H1 (cell line): ENCODE measurements at regions not wholly inside any gene's neighbourhood (a gene's known extent, or its start where the extent isn't known, plus 50 kb on each side); places are given as distances from the start of the nearest gene placed in this dataset.

Experiments
- CTCF ChIA-PET: fragments of 300-600 bp; sonication (Branson Sonifier 250); formaldehyde crosslinking; loops from one replicate; lab custom pipeline; 2021; ENCODE audit not compliant: partially characterized antibody; lab: Charles Lee
- POLR2A ChIA-PET: fragments of 300-600 bp; sonication (Branson Sonifier 250); formaldehyde crosslinking; loops from one replicate; lab custom pipeline; 2021; ENCODE audit warnings: inconsistent platforms; ENCODE audit not compliant: partially characterized antibody; lab: Charles Lee
- DNase-seq, 2 experiments: peaks; one replicate each; pipeline versions ENCODE4 v3.0.0 to v3.0.0-alpha.2; 2010 to 2022; ENCODE audit warnings: low spot score in 2 of 2, low read depth in 1 of 2, mixed read lengths in 1 of 2
- FAIRE-seq: peaks from 2 replicates; lab custom pipeline; 2011; peaks lifted over from hg19 to GRCh38; lab: Jason Lieb, UNC
- H2AFZ ChIP-seq: 2 replicates; pipeline ENCODE4 v1.8.1; 2012; ENCODE audit warnings: low read length, inconsistent platforms
- H2AK5ac ChIP-seq: 2 replicates; pipeline ENCODE4 v1.6.1; 2013; ENCODE audit warnings: low read depth, low read length
- H2BK120ac ChIP-seq: replicated peaks from 2 replicates; pipeline ENCODE3; 2013; ENCODE audit warnings: low read depth, low read length, inconsistent platforms
- H2BK12ac ChIP-seq: 2 replicates; pipeline ENCODE4 v1.6.1; 2013; ENCODE audit warnings: low read depth, low read length
- H2BK15ac ChIP-seq: 2 replicates; pipeline ENCODE4 v1.6.1; 2013; ENCODE audit warnings: low read length
- H2BK20ac ChIP-seq: 2 replicates; pipeline ENCODE4 v1.6.1; 2013; ENCODE audit warnings: low read length
- H2BK5ac ChIP-seq: 2 replicates; pipeline ENCODE4 v1.6.1; 2013; ENCODE audit warnings: low read depth, low read length
- H3K14ac ChIP-seq: 2 replicates; pipeline ENCODE4 v1.6.1; 2013; ENCODE audit warnings: inconsistent platforms; ENCODE audit not compliant: insufficient read length
- H3K18ac ChIP-seq: 2 replicates; pipeline ENCODE4 v1.6.1; 2013; ENCODE audit warnings: low read length; ENCODE audit errors: extremely low read depth
- H3K23ac ChIP-seq: 2 replicates; pipeline ENCODE4 v1.6.1; 2013; ENCODE audit warnings: inconsistent platforms; ENCODE audit not compliant: insufficient read length
- H3K23me2 ChIP-seq: 2 replicates; pipeline ENCODE4 v1.6.1; 2013; ENCODE audit warnings: low read depth, low read length
- H3K27ac ChIP-seq: 2 replicates; pipeline ENCODE4 v1.6.1; 2011; ENCODE audit warnings: low read depth, low read length, inconsistent platforms
- H3K27me3 ChIP-seq, 4 experiments: replicated peaks in 1 of 4; 1 replicate in 1 of 4; 2 replicates in 3 of 4; pipeline versions ENCODE4 v1.6.1 to v1.8.1; 2011 to 2013; ENCODE audit warnings: low read length in 3 of 4, mild to moderate bottlenecking in 3 of 4, inconsistent platforms in 2 of 4, mixed read lengths in 2 of 4, moderate library complexity in 1 of 4; ENCODE audit not compliant: control insufficient read depth in 3 of 4, insufficient read depth in 3 of 4; ENCODE audit errors: extremely low read depth in 1 of 4
- H3K36me3 ChIP-seq, 4 experiments: 2 replicates each; pipeline versions ENCODE4 v1.6.1 to v1.8.1; 2011 to 2013; ENCODE audit warnings: mild to moderate bottlenecking in 4 of 4, low read length in 3 of 4, moderate library complexity in 2 of 4, control low read depth in 1 of 4, inconsistent platforms in 1 of 4; ENCODE audit not compliant: insufficient read depth in 4 of 4, control insufficient read depth in 2 of 4
- H3K4ac ChIP-seq: replicated peaks from 2 replicates; pipeline ENCODE3; 2013; ENCODE audit warnings: low read length, low read depth, mixed read lengths, inconsistent platforms; ENCODE audit not compliant: insufficient read length
- H3K4me1 ChIP-seq, 4 experiments: replicated peaks in 1 of 4; 1 replicate in 1 of 4; 2 replicates in 3 of 4; pipeline versions ENCODE4 v1.6.1 to v1.8.1; 2011 to 2013; ENCODE audit warnings: low read length in 3 of 4, inconsistent platforms in 2 of 4, mixed read lengths in 1 of 4; ENCODE audit not compliant: insufficient read depth in 4 of 4, control insufficient read depth in 3 of 4
- H3K4me2 ChIP-seq, 2 experiments: 2 replicates each; pipeline versions ENCODE4 v1.6.1 to v1.8.1; 2011 to 2013; ENCODE audit warnings: low read depth in 2 of 2, low read length in 2 of 2, control low read depth in 1 of 2, inconsistent platforms in 1 of 2, mild to moderate bottlenecking in 1 of 2; ENCODE audit not compliant: insufficient read depth in 1 of 2
- H3K4me3 ChIP-seq, 4 experiments: fragments of 200-600, 300-600 bp in 1 of 4; sonication (generic), shearing (Covaris generic), sonication (Bioruptor Twin) in 1 of 4; 2 replicates each; pipeline versions ENCODE4 v1.5.1 to v1.8.1; 2011 to 2016; ENCODE audit warnings: low read length in 4 of 4, low read depth in 3 of 4, control low read depth in 2 of 4, inconsistent platforms in 2 of 4, mild to moderate bottlenecking in 2 of 4, mixed read lengths in 1 of 4, moderate library complexity in 1 of 4; ENCODE audit not compliant: insufficient read depth in 2 of 4; ENCODE audit errors: extremely low read depth in 1 of 4
- H3K56ac ChIP-seq: replicated peaks from 2 replicates; pipeline ENCODE3; 2013; ENCODE audit warnings: low read depth, mild to moderate bottlenecking, mixed read lengths, low read length, inconsistent platforms; ENCODE audit not compliant: insufficient read length
- H3K79me1 ChIP-seq: 2 replicates; pipeline ENCODE4 v1.6.1; 2013; ENCODE audit warnings: low read depth, low read length, control low read depth
- H3K79me2 ChIP-seq, 2 experiments: 2 replicates each; pipeline versions ENCODE4 v1.6.1 to v1.8.1; 2012 to 2013; ENCODE audit warnings: low read length in 2 of 2, mild to moderate bottlenecking in 2 of 2, inconsistent platforms in 1 of 2; ENCODE audit not compliant: insufficient read depth in 2 of 2, control insufficient read depth in 1 of 2
- H3K9ac ChIP-seq, 4 experiments: replicated peaks in 1 of 4; 1 replicate in 1 of 4; 2 replicates in 3 of 4; pipeline versions ENCODE4 v1.6.1 to v1.8.1; 2011 to 2013; ENCODE audit warnings: low read depth in 3 of 4, low read length in 3 of 4, control low read depth in 2 of 4, mild to moderate bottlenecking in 2 of 4, moderate library complexity in 2 of 4, inconsistent platforms in 1 of 4; ENCODE audit errors: extremely low read depth in 1 of 4
- H3K9me3 ChIP-seq, 2 experiments: 2 replicates each; pipeline versions ENCODE4 v1.6.1 to v1.8.1; 2012 to 2013; ENCODE audit warnings: mild to moderate bottlenecking in 2 of 2, moderate library complexity in 2 of 2, control low read depth in 1 of 2, inconsistent platforms in 1 of 2, low read depth in 1 of 2, low read length in 1 of 2, mixed read lengths in 1 of 2; ENCODE audit not compliant: insufficient read depth in 2 of 2
- H4K20me1 ChIP-seq, 2 experiments: replicated peaks in 1 of 2; 2 replicates each; pipeline versions ENCODE3 to v1.8.1; 2011 to 2013; ENCODE audit warnings: inconsistent platforms in 2 of 2, low read length in 2 of 2, mild to moderate bottlenecking in 1 of 2; ENCODE audit not compliant: insufficient read depth in 2 of 2, control insufficient read depth in 1 of 2
- H4K5ac ChIP-seq: 2 replicates; pipeline ENCODE4 v1.6.1; 2013; ENCODE audit warnings: low read length, low read depth, mixed read lengths, inconsistent platforms; ENCODE audit not compliant: insufficient read length
- H4K8ac ChIP-seq: 2 replicates; pipeline ENCODE4 v1.8.0; 2013; ENCODE audit warnings: mild to moderate bottlenecking, moderate library complexity, low read length, inconsistent platforms; ENCODE audit not compliant: insufficient read depth; ENCODE audit errors: extremely low read depth
- H4K91ac ChIP-seq: replicated peaks from 2 replicates; pipeline ENCODE3; 2013; ENCODE audit warnings: low read length, mixed read lengths, inconsistent platforms; ENCODE audit not compliant: insufficient read length
- CREB1 ChIP-seq: IDR thresholded peaks from 2 replicates; pipeline ENCODE4 v1.6.1; 2012; ENCODE audit warnings: inconsistent platforms
- CTCF ChIP-seq, 3 experiments: IDR thresholded peaks; 1 replicate in 2 of 3; 2 replicates in 1 of 3; pipeline versions ENCODE4 v1.5.1 to v1.6.1; 2011; ENCODE audit warnings: low read length in 3 of 3, mild to moderate bottlenecking in 3 of 3, inconsistent platforms in 2 of 3, low read depth in 1 of 3, moderate library complexity in 1 of 3; ENCODE audit not compliant: insufficient read depth in 1 of 3; ENCODE audit errors: control extremely low read depth in 1 of 3
- GTF2F1 ChIP-seq: IDR thresholded peaks from 2 replicates; pipeline ENCODE4 v1.6.1; 2012; ENCODE audit warnings: low read depth, low read length, improper control_type of control experiment, borderline replicate concordance
- JUN ChIP-seq: IDR thresholded peaks from 2 replicates; pipeline ENCODE4 v1.6.1; 2011; ENCODE audit warnings: low read depth, mild to moderate bottlenecking, improper control_type of control experiment, low read length
- RNF2 ChIP-seq: fragments of 200-900, 300-1000 bp; sonication (generic); IDR thresholded peaks from 2 replicates; pipeline ENCODE4 v1.7.1; 2016; ENCODE audit warnings: borderline replicate concordance, low read depth, mild to moderate bottlenecking, antibody characterized with exemption, low read length; ENCODE audit not compliant: poor library complexity, severe bottlenecking; ENCODE audit errors: missing control alignments
- TAF1 ChIP-seq: IDR thresholded peaks from 2 replicates; pipeline ENCODE4 v1.6.1; 2011; ENCODE audit warnings: mild to moderate bottlenecking, low read depth, low read length
- TBP ChIP-seq: IDR thresholded peaks from 2 replicates; pipeline ENCODE4 v1.6.1; 2011; ENCODE audit warnings: low read depth, low read length, improper control_type of control experiment
- YY1 ChIP-seq: IDR thresholded peaks from 2 replicates; pipeline ENCODE4 v1.6.1; 2011; ENCODE audit warnings: low read depth, mild to moderate bottlenecking, low read length

- H2BK15ac ChIP-seq, result no peak overlapping the region
- H2AK5ac ChIP-seq, result no peak overlapping the region
- no peaks in the 10 kb centered on the region for H3K79me1 ChIP-seq
- H3K18ac ChIP-seq, result no peak overlapping the region
- H3K14ac ChIP-seq, result no peak overlapping the region
- H3K4me3 ChIP-seq, result no peak overlapping the region
- CTCF ChIA-PET, result interaction anchor here (0.7 kb wide), 1 partner anchor 156 kb away, joined by 3 read pairs; no protein-coding TSS in a partner anchor
- POLR2A ChIA-PET, result no interaction called here
- DNase-seq (no peak), FAIRE-seq (no peak)
- no peak overlapping the region for H3K56ac ChIP-seq
- H3K4ac ChIP-seq, result no peak overlapping the region
- H2AFZ ChIP-seq, result no peak overlapping the region
- H3K36me3 ChIP-seq, result no peaks in the 10 kb centered on the region
- no peak overlapping the region for H4K8ac ChIP-seq
- H4K20me1 ChIP-seq, result no peaks in the 10 kb centered on the region
- H3K79me2 ChIP-seq, result no peaks in the 10 kb centered on the region
- no peak overlapping the region for H4K5ac ChIP-seq
- no peak overlapping the region for H2BK120ac ChIP-seq
- no peak overlapping the region for H3K9ac ChIP-seq
- no peak for TF ChIP-seq CTCF (IDR thresholded peaks at IDR 0.05; ENCODE audit: control extremely low read depth in 1 of 3, insufficient read depth in 1 of 3, low read depth in 1 of 3, low read length in 3 of 3)
- TF ChIP-seq GTF2F1, result no peak
- TF ChIP-seq CREB1, result no peak
- TF ChIP-seq TAF1, result no peak
- TF ChIP-seq RNF2, result no peak
- no peak for TF ChIP-seq JUN
- TF ChIP-seq TBP, result no peak
- TF ChIP-seq YY1, result no peak
- H3K23ac ChIP-seq, result no peak overlapping the region
- H3K23me2 ChIP-seq, result no peaks in the 10 kb centered on the region
- H2BK12ac ChIP-seq, result no peak overlapping the region
- no peak overlapping the region for H2BK5ac ChIP-seq
- H3K9me3 ChIP-seq, result 0 out of 4 replicates have a peak, but pooled peaks cover 3% of the 10 kb centered on the region in 2 experiments
- H3K4me1 ChIP-seq, result no peaks in the 10 kb centered on the region
- no peak overlapping the region for H3K4me2 ChIP-seq
- H3K27me3 ChIP-seq, result no peaks in the 10 kb centered on the region; a peak in 2 of 7 replicates
- no peak overlapping the region for H3K27ac ChIP-seq
- H4K91ac ChIP-seq, result no peak overlapping the region
- H2BK20ac ChIP-seq, result no peak overlapping the region
Measured at GRCh38 chr10:78118591-78118990, 84.9 kb downstream of the RPS24 start.
